Neural cell (in vitro differentiated cells): ENCODE measurements at regions not wholly inside any gene's neighbourhood (a gene's known extent, or its start where the extent isn't known, plus 50 kb on each side); places are given as distances from the start of the nearest gene placed in this dataset.
"Not testable (repeated sequence)": the region's sequence is repeated elsewhere in the genome, so short reads cannot be mapped to it uniquely, and the experiment has no call there.

Experiments
- CTCF ChIP-seq: fragments of 450-650 bp; IDR thresholded peaks from 2 replicates; pipeline ENCODE4 v1.5.1; 2014; ENCODE audit warnings: antibody characterized with exemption, mild to moderate bottlenecking, moderate library complexity; ENCODE audit not compliant: poor library complexity, severe bottlenecking
- EP300 ChIP-seq: fragments of 450-650 bp; conservative IDR thresholded peaks from 2 replicates; pipeline ENCODE4 v1.6.1; 2014; ENCODE audit warnings: antibody characterized with exemption, mild to moderate bottlenecking, moderate library complexity; ENCODE audit not compliant: poor library complexity, severe bottlenecking
- EZH2 ChIP-seq: fragments of 200-600, 300-800 bp; shearing (Covaris generic), sonication (generic); IDR thresholded peaks from 2 replicates; pipeline ENCODE4 v1.6.1; 2014; ENCODE audit warnings: antibody characterized with exemption, low read length, borderline replicate concordance, mild to moderate bottlenecking; ENCODE audit not compliant: insufficient read depth, poor library complexity, severe bottlenecking
- POLR2AphosphoS5 ChIP-seq: IDR thresholded peaks from 2 replicates; pipeline ENCODE4 v1.6.1; 2012
- RAD21 ChIP-seq: fragments of 450-650 bp; conservative IDR thresholded peaks from 2 replicates; pipeline ENCODE4 v1.6.1; 2014; ENCODE audit warnings: antibody characterized with exemption, mild to moderate bottlenecking, moderate library complexity
- TF ChIP-seq, protein P1 (sequence below): IDR thresholded peaks from 2 replicates; pipeline ENCODE4 v1.6.1; 2012; ENCODE audit warnings: borderline replicate concordance

- TF ChIP-seq, protein P1, sequence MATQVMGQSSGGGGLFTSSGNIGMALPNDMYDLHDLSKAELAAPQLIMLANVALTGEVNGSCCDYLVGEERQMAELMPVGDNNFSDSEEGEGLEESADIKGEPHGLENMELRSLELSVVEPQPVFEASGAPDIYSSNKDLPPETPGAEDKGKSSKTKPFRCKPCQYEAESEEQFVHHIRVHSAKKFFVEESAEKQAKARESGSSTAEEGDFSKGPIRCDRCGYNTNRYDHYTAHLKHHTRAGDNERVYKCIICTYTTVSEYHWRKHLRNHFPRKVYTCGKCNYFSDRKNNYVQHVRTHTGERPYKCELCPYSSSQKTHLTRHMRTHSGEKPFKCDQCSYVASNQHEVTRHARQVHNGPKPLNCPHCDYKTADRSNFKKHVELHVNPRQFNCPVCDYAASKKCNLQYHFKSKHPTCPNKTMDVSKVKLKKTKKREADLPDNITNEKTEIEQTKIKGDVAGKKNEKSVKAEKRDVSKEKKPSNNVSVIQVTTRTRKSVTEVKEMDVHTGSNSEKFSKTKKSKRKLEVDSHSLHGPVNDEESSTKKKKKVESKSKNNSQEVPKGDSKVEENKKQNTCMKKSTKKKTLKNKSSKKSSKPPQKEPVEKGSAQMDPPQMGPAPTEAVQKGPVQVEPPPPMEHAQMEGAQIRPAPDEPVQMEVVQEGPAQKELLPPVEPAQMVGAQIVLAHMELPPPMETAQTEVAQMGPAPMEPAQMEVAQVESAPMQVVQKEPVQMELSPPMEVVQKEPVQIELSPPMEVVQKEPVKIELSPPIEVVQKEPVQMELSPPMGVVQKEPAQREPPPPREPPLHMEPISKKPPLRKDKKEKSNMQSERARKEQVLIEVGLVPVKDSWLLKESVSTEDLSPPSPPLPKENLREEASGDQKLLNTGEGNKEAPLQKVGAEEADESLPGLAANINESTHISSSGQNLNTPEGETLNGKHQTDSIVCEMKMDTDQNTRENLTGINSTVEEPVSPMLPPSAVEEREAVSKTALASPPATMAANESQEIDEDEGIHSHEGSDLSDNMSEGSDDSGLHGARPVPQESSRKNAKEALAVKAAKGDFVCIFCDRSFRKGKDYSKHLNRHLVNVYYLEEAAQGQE = not testable (repeated sequence)
- TF ChIP-seq EP300, CTCF, EZH2, RAD21, POLR2AphosphoS5: not testable (repeated sequence)
These were observed 568.7 kb upstream of the PTGER4 start for GRCh38 chr5:40111036-40111435.
